ENCODE measurements at regions not wholly inside any gene's neighbourhood (a gene's known extent, or its start where the extent isn't known, plus 50 kb on each side); places are given as distances from the start of the nearest gene placed in this dataset.

- no peaks in the 10 kb centered on the region for H3K27me3 ChIP-seq
- H3K27ac ChIP-seq: no peak overlapping the region
- TF ChIP-seq CTCF (IDR thresholded peaks at IDR 0.05; ENCODE audit: low read depth, low read length): no peak
- no peaks in the 10 kb centered on the region for H3K36me3 ChIP-seq
- no peak overlapping the region for H3K4me3 ChIP-seq
- no peak for DNase-seq (ENCODE audit: low read depth in 1 of 2, low spot score in 1 of 2)
- H3K9me3 ChIP-seq (ENCODE audit: low read depth): no peaks in the 10 kb centered on the region
- no peaks in the 10 kb centered on the region for H3K4me1 ChIP-seq (ENCODE audit: low read depth)
These were observed 234.1 kb downstream of the GLI2 start for GRCh38 chr2:120969613-120970355.

GRCh38 chr2:120971866-120972265 is 236.2 kb downstream of the GLI2 start:
- no peak overlapping the region for H3K4me3 ChIP-seq
- no peaks in the 10 kb centered on the region for H3K9me3 ChIP-seq (ENCODE audit: low read depth)
- DNase-seq (ENCODE audit: low read depth in 1 of 2, low spot score in 1 of 2): no peak
- no peak overlapping the region for H3K27ac ChIP-seq
- H3K36me3 ChIP-seq: no peaks in the 10 kb centered on the region
- TF ChIP-seq CTCF (IDR thresholded peaks at IDR 0.05; ENCODE audit: low read depth, low read length): no peak
- no peaks in the 10 kb centered on the region for H3K4me1 ChIP-seq (ENCODE audit: low read depth)
- no peaks in the 10 kb centered on the region for H3K27me3 ChIP-seq

GRCh38 chr2:120972286-120972685 is 236.6 kb downstream of the GLI2 start:
- no peak for TF ChIP-seq CTCF (IDR thresholded peaks at IDR 0.05; ENCODE audit: low read depth, low read length)
- Histone ChIP-seq H3K27me3 (no peaks in the 10 kb centered on the region), H3K27ac (no peak overlapping the region), H3K4me3 (no peak overlapping the region), H3K4me1 (ENCODE audit: low read depth) (no peaks in the 10 kb centered on the region), H3K9me3 (ENCODE audit: low read depth) (no peaks in the 10 kb centered on the region), H3K36me3 (no peaks in the 10 kb centered on the region)
- DNase-seq (ENCODE audit: low read depth in 1 of 2, low spot score in 1 of 2): no peak

GRCh38 chr2:120973196-120973595 is 237.5 kb downstream of the GLI2 start:
- no peaks in the 10 kb centered on the region for H3K36me3 ChIP-seq
- H3K9me3 ChIP-seq (ENCODE audit: low read depth): no peaks in the 10 kb centered on the region
- H3K4me3 ChIP-seq: no peak overlapping the region
- no peak for TF ChIP-seq CTCF (IDR thresholded peaks at IDR 0.05; ENCODE audit: low read depth, low read length)
- no peak overlapping the region for H3K27ac ChIP-seq
- no peaks in the 10 kb centered on the region for H3K4me1 ChIP-seq (ENCODE audit: low read depth)
- no peaks in the 10 kb centered on the region for H3K27me3 ChIP-seq
- no peak for DNase-seq (ENCODE audit: low read depth in 1 of 2, low spot score in 1 of 2)

GRCh38 chr2:120974950-120975349 is 239.3 kb downstream of the GLI2 start:
- no peaks in the 10 kb centered on the region for H3K4me1 ChIP-seq (ENCODE audit: low read depth)
- H3K27me3 ChIP-seq: no peaks in the 10 kb centered on the region
- DNase-seq (ENCODE audit: low read depth in 1 of 2, low spot score in 1 of 2): no peak
- no peak overlapping the region for H3K27ac ChIP-seq
- H3K9me3 ChIP-seq (ENCODE audit: low read depth): no peaks in the 10 kb centered on the region
- H3K36me3 ChIP-seq: peaks cover 2% of the 10 kb centered on the region
- TF ChIP-seq CTCF (IDR thresholded peaks at IDR 0.05; ENCODE audit: low read depth, low read length): no peak
- no peak overlapping the region for H3K4me3 ChIP-seq

All from cardiac muscle cell (in vitro differentiated cells and primary cell).